H9 (cell line): ENCODE measurements at regions not wholly inside any gene's neighbourhood (a gene's known extent, or its start where the extent isn't known, plus 50 kb on each side); places are given as distances from the start of the nearest gene placed in this dataset.
A peak's percentile ranks its signal among the peaks of the same experiment; 100 is the strongest.
"Not testable (repeated sequence)": the region's sequence is repeated elsewhere in the genome, so short reads cannot be mapped to it uniquely, and the experiment has no call there.

Source experiments
- DNase-seq: peaks from one replicate; pipeline ENCODE4 v3.0.0-alpha.2; 2017
- H2AFZ ChIP-seq: one replicate; pipeline ENCODE4 v1.6.1; 2013; ENCODE audit warnings: mild to moderate bottlenecking, low read length, control low read depth, moderate library complexity
- H2AK5ac ChIP-seq: 2 replicates; pipeline ENCODE4 v1.6.1; 2013; ENCODE audit warnings: low read length, control low read depth, mixed read lengths; ENCODE audit not compliant: insufficient read length
- H2BK120ac ChIP-seq: one replicate; pipeline ENCODE4 v1.6.1; 2013; ENCODE audit warnings: low read depth, mild to moderate bottlenecking, low read length, control low read depth, inconsistent platforms; ENCODE audit not compliant: poor library complexity, severe bottlenecking
- H2BK12ac ChIP-seq: 2 replicates; pipeline ENCODE4 v1.6.1; 2013; ENCODE audit warnings: low read length, control low read depth, mixed read lengths, low read depth; ENCODE audit not compliant: insufficient read length
- H2BK15ac ChIP-seq: 2 replicates; pipeline ENCODE4 v1.6.1; 2013; ENCODE audit warnings: low read depth, low read length, control low read depth
- H2BK20ac ChIP-seq: one replicate; pipeline ENCODE4 v1.6.1; 2013; ENCODE audit warnings: low read depth, mild to moderate bottlenecking, low read length, control low read depth, inconsistent platforms; ENCODE audit not compliant: poor library complexity, severe bottlenecking
- H2BK5ac ChIP-seq: 2 replicates; pipeline ENCODE4 v1.6.1; 2013; ENCODE audit warnings: low read length, control low read depth, mixed read lengths; ENCODE audit not compliant: insufficient read length
- H3K14ac ChIP-seq: 2 replicates; pipeline ENCODE4 v1.6.1; 2013; ENCODE audit warnings: low read length, control low read depth; ENCODE audit not compliant: insufficient read depth
- H3K18ac ChIP-seq: 2 replicates; pipeline ENCODE4 v1.6.1; 2013; ENCODE audit warnings: low read depth, mild to moderate bottlenecking, mixed read lengths, low read length, control low read depth; ENCODE audit not compliant: insufficient read length
- H3K23ac ChIP-seq: 2 replicates; pipeline ENCODE4 v1.6.1; 2013; ENCODE audit warnings: low read length, control low read depth, mixed read lengths, low read depth; ENCODE audit not compliant: insufficient read length
- H3K23me2 ChIP-seq: 2 replicates; pipeline ENCODE4 v1.6.1; 2013; ENCODE audit warnings: low read depth, mild to moderate bottlenecking, mixed read lengths, low read length, control low read depth; ENCODE audit not compliant: insufficient read length, poor library complexity, severe bottlenecking
- H3K27ac ChIP-seq: 2 replicates; pipeline ENCODE4 v1.5.1; 2013; ENCODE audit warnings: low read length, control low read depth, mixed read lengths, low read depth; ENCODE audit not compliant: insufficient read length
- H3K27me3 ChIP-seq: 2 replicates; pipeline ENCODE4 v1.6.1; 2013; ENCODE audit warnings: low read length, control low read depth, inconsistent platforms; ENCODE audit not compliant: insufficient read depth
- H3K4ac ChIP-seq: 2 replicates; pipeline ENCODE4 v1.6.1; 2013; ENCODE audit warnings: low read depth, mild to moderate bottlenecking, control low read depth, inconsistent platforms, low read length, moderate library complexity
- H3K4me1 ChIP-seq: 2 replicates; pipeline ENCODE4 v1.6.1; 2013; ENCODE audit warnings: low read length, control low read depth, inconsistent platforms; ENCODE audit not compliant: insufficient read depth
- H3K4me2 ChIP-seq: 2 replicates; pipeline ENCODE4 v1.6.1; 2013; ENCODE audit warnings: low read length, control low read depth, mixed read lengths; ENCODE audit not compliant: insufficient read length, insufficient read depth
- H3K56ac ChIP-seq: 2 replicates; pipeline ENCODE4 v1.6.1; 2013; ENCODE audit warnings: low read depth, mild to moderate bottlenecking, mixed read lengths, low read length, control low read depth; ENCODE audit not compliant: insufficient read length
- H3K79me1 ChIP-seq: 2 replicates; pipeline ENCODE4 v1.6.1; 2013; ENCODE audit warnings: low read depth, mild to moderate bottlenecking, moderate library complexity, low read length, control low read depth, inconsistent platforms; ENCODE audit not compliant: insufficient read depth, poor library complexity, severe bottlenecking
- H3K79me2 ChIP-seq: 2 replicates; pipeline ENCODE4 v1.6.1; 2013; ENCODE audit warnings: low read length, control low read depth, inconsistent platforms; ENCODE audit not compliant: insufficient read depth
- H3K9ac ChIP-seq: 2 replicates; pipeline ENCODE4 v1.6.1; 2013; ENCODE audit warnings: low read length, control low read depth, mixed read lengths; ENCODE audit not compliant: insufficient read length; ENCODE audit errors: extremely low read depth
- H3K9me3 ChIP-seq: one replicate; pipeline ENCODE4 v1.6.1; 2013; ENCODE audit warnings: low read depth, low read length, inconsistent platforms; ENCODE audit not compliant: control insufficient read depth
- H3T11ph ChIP-seq: one replicate; pipeline ENCODE4 v1.6.1; 2013; ENCODE audit warnings: mild to moderate bottlenecking, low read length, control low read depth, inconsistent platforms
- H4K20me1 ChIP-seq: one replicate; pipeline ENCODE4 v1.6.1; 2013; ENCODE audit not compliant: control insufficient read depth, insufficient read length, insufficient read depth
- H4K5ac ChIP-seq: 2 replicates; pipeline ENCODE4 v1.6.1; 2013; ENCODE audit warnings: low read depth, mild to moderate bottlenecking, mixed read lengths, low read length, control low read depth; ENCODE audit not compliant: insufficient read length
- H4K8ac ChIP-seq: replicated peaks from 2 replicates; pipeline ENCODE4 v1.6.1; 2013; ENCODE audit warnings: low read length, control low read depth, mixed read lengths, low read depth; ENCODE audit not compliant: insufficient read length
- H4K91ac ChIP-seq: 2 replicates; pipeline ENCODE4 v1.6.1; 2013; ENCODE audit warnings: low read depth, mild to moderate bottlenecking, moderate library complexity, mixed read lengths, low read length, control low read depth; ENCODE audit not compliant: insufficient read length
- H3K27ac Mint-ChIP-seq, 3 experiments: 2 replicates in 2 of 3; 3 replicates in 1 of 3; pipeline ENCODE4 v1.8.0; 2020 to 2021; ENCODE audit warnings: mixed read lengths in 3 of 3, mild to moderate bottlenecking in 1 of 3, moderate library complexity in 1 of 3
- H3K27me3 Mint-ChIP-seq: 2 replicates; pipeline ENCODE4 v1.8.0; 2021; ENCODE audit warnings: low read depth, mild to moderate bottlenecking, moderate library complexity, mixed read lengths
- H3K36me3 Mint-ChIP-seq, 3 experiments: 2 replicates in 2 of 3; 3 replicates in 1 of 3; pipeline ENCODE4 v1.8.0; 2020 to 2021; ENCODE audit warnings: low read depth in 3 of 3, mixed read lengths in 3 of 3; ENCODE audit not compliant: insufficient read depth in 1 of 3
- H3K4me1 Mint-ChIP-seq, 2 experiments: 2 replicates each; pipeline ENCODE4 v1.8.0; 2020; ENCODE audit warnings: mixed read lengths in 2 of 2
- H3K4me3 Mint-ChIP-seq, 2 experiments: 2 replicates in 1 of 2; 3 replicates in 1 of 2; pipeline ENCODE4 v1.8.0; 2020 to 2021; ENCODE audit warnings: mild to moderate bottlenecking in 2 of 2, mixed read lengths in 2 of 2, moderate library complexity in 1 of 2
- H3K9me3 Mint-ChIP-seq, 2 experiments: 2 replicates in 1 of 2; 3 replicates in 1 of 2; pipeline ENCODE4 v1.8.0; 2020; ENCODE audit warnings: mild to moderate bottlenecking in 2 of 2, mixed read lengths in 2 of 2, moderate library complexity in 1 of 2
- CTCF ChIP-seq: fragments of 200-600 bp; sonication (generic); conservative IDR thresholded peaks from 3 replicates; pipeline ENCODE4 v1.8.0; 2021; ENCODE audit warnings: antibody characterized with exemption, mild to moderate bottlenecking
- WGBS: extraction: QIAGEN DNeasy Blood & Tissue Kit; methylation state at CpG from one replicate; pipeline ENCODE4 v1.1.7; 2013; ENCODE audit warnings: missing lambda C conversion rate, low lambda C conversion rate, mixed read lengths; ENCODE audit not compliant: insufficient read length; ENCODE audit errors: extremely low coverage; 5-methylcytosine and 5-hydroxymethylcytosine counted together

DNA sequence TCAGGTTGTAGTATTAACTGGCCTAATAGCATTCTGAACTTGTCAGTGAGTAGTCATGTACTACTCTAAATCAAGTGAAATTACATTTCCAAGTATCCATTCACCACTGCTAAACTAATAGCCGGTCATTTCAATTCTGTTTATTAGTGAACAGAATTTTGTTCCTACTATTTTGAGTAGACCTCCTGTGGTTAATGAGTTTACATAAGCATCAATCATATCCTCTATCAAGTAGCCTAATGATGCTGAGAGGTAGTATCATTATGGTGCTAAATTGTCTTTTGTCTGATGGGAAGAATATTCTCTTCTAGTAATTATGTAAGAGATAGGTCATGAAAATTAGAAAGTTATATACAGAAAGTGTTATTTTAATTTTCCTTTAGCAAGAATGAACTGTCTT lies 602.8 kb downstream of the KCNT2 start:
- Mint-ChIP-seq H3K4me3 (no peak overlapping the region), H3K4me1 (peaks cover 26 to 32% of the 10 kb centered on the region in 2 experiments), H3K27me3 (no peaks in the 10 kb centered on the region), H3K27ac (no peak overlapping the region; a peak in 1 of 7 replicates), H3K9me3 (peaks cover 0 to 10% of the 10 kb centered on the region in 2 experiments; a peak in 3 of 5 replicates), H3K36me3 (peaks cover 0 to 11% (median 10%) of the 10 kb centered on the region in 3 experiments; a peak in 6 of 7 replicates)
- Histone ChIP-seq H2BK120ac (no peak overlapping the region), H4K8ac (no peak overlapping the region), H4K91ac (no peak overlapping the region), H3K14ac (no peak overlapping the region), H3T11ph (no peak overlapping the region), H3K27me3 (no peaks in the 10 kb centered on the region), H3K4me2 (no peak overlapping the region), H4K20me1 (no peaks in the 10 kb centered on the region), H2BK15ac (no peak overlapping the region), H4K5ac (no peak overlapping the region), H3K23ac (no peak overlapping the region), H3K9ac (no peak overlapping the region), H2AK5ac (no peak overlapping the region), H2AFZ (no peak overlapping the region), H3K79me2 (no peaks in the 10 kb centered on the region), H3K4ac (no peak overlapping the region), H3K56ac (no peak overlapping the region), H2BK5ac (no peak overlapping the region), H3K18ac (no peak overlapping the region), H3K79me1 (no peaks in the 10 kb centered on the region), H2BK20ac (no peak overlapping the region), H3K27ac (no peak overlapping the region), H3K23me2 (no peaks in the 10 kb centered on the region), H2BK12ac (no peak overlapping the region), H3K4me1 (peaks cover 4% of the 10 kb centered on the region; the same call in 1 of the 2 replicates), H3K9me3 (no peaks in the 10 kb centered on the region)
- TF ChIP-seq CTCF: no peak
- WGBS: no CpG with 5 or more reads among the region's 1 CpG
- no peak for DNase-seq

- H3K27ac Mint-ChIP-seq: peak overlapping the region; percentile 55 to 97 (median 76)
- not testable (repeated sequence) for H2AK5ac ChIP-seq, H3K18ac ChIP-seq, H2BK15ac ChIP-seq, H3K56ac ChIP-seq, H3K14ac ChIP-seq, H3K27ac ChIP-seq, H2BK20ac ChIP-seq, H2BK120ac ChIP-seq, H3K27me3 Mint-ChIP-seq, H3K9ac ChIP-seq, H3K23me2 ChIP-seq, H3K27me3 ChIP-seq, H3K4ac ChIP-seq, H4K5ac ChIP-seq, H3K9me3 ChIP-seq, H3T11ph ChIP-seq, H3K79me2 ChIP-seq, H3K4me1 ChIP-seq, H3K79me1 ChIP-seq, H2AFZ ChIP-seq, H4K91ac ChIP-seq, H3K23ac ChIP-seq, H2BK5ac ChIP-seq, H4K20me1 ChIP-seq, H3K4me2 ChIP-seq, H4K8ac ChIP-seq, H2BK12ac ChIP-seq, H3K9me3 Mint-ChIP-seq
- no CpG with 5 or more reads among the region's 5 CpGs for WGBS
- peaks cover 26 to 31% of the 10 kb centered on the region in 2 experiments for H3K4me1 Mint-ChIP-seq
- H3K36me3 Mint-ChIP-seq: peaks cover 0 to 15% (median 11%) of the 10 kb centered on the region in 3 experiments; a peak in 6 of 7 replicates
- DNase-seq: peak; percentile 38
- H3K4me3 Mint-ChIP-seq: peak overlapping the region; percentile 13 to 25; a peak in 4 of 5 replicates
Observed at GRCh38 chr1:196004388-196004787, 603.9 kb downstream of the KCNT2 start.
